Mesendoderm (in vitro differentiated cells): ENCODE measurements at regions not wholly inside any gene's neighbourhood (a gene's known extent, or its start where the extent isn't known, plus 50 kb on each side); places are given as distances from the start of the nearest gene placed in this dataset.

ENCODE experiments used
- DNase-seq: peaks from one replicate; pipeline ENCODE4 v3.0.0; 2013
- H2AK5ac ChIP-seq: 2 replicates; pipeline ENCODE4 v1.6.1; 2013; ENCODE audit warnings: low read length, inconsistent platforms
- H2BK120ac ChIP-seq: 2 replicates; pipeline ENCODE4 v1.6.1; 2013; ENCODE audit warnings: low read depth, mild to moderate bottlenecking, low read length, moderate library complexity, mixed read lengths
- H2BK15ac ChIP-seq: replicated peaks from 2 replicates; pipeline ENCODE4 v1.6.1; 2013; ENCODE audit warnings: low read depth, mild to moderate bottlenecking, moderate library complexity
- H2BK5ac ChIP-seq: 2 replicates; pipeline ENCODE4 v1.6.1; 2013; ENCODE audit warnings: low read length, inconsistent platforms
- H3K18ac ChIP-seq: 2 replicates; pipeline ENCODE4 v1.6.1; 2013; ENCODE audit warnings: mild to moderate bottlenecking, low read length, mixed read lengths
- H3K23ac ChIP-seq: one replicate; pipeline ENCODE4 v1.6.1; 2013; ENCODE audit warnings: low read length
- H3K27ac ChIP-seq: 2 replicates; pipeline ENCODE4 v1.5.1; 2013; ENCODE audit warnings: low read depth, mild to moderate bottlenecking, inconsistent platforms, low read length, moderate library complexity
- H3K27me3 ChIP-seq: 2 replicates; pipeline ENCODE4 v1.6.1; 2013; ENCODE audit warnings: low read length, control low read depth, mild to moderate bottlenecking, inconsistent platforms; ENCODE audit not compliant: insufficient read depth, poor library complexity
- H3K36me3 ChIP-seq: 2 replicates; pipeline ENCODE4 v1.6.1; 2013; ENCODE audit warnings: low read length, inconsistent platforms; ENCODE audit not compliant: control insufficient read depth, insufficient read depth
- H3K4ac ChIP-seq: one replicate; pipeline ENCODE4 v1.6.1; 2013; ENCODE audit warnings: low read depth, mild to moderate bottlenecking, low read length, moderate library complexity
- H3K4me1 ChIP-seq: 2 replicates; pipeline ENCODE4 v1.6.1; 2013; ENCODE audit warnings: low read depth, low read length, inconsistent platforms; ENCODE audit not compliant: control insufficient read depth
- H3K4me2 ChIP-seq: 2 replicates; pipeline ENCODE4 v1.6.1; 2013; ENCODE audit warnings: low read length
- H3K4me3 ChIP-seq: 2 replicates; pipeline ENCODE4 v1.5.1; 2013; ENCODE audit warnings: mild to moderate bottlenecking, low read length
- H3K56ac ChIP-seq: one replicate; pipeline ENCODE4 v1.6.1; 2013; ENCODE audit warnings: low read length
- H3K79me1 ChIP-seq: 2 replicates; pipeline ENCODE4 v1.6.1; 2013; ENCODE audit warnings: low read length, inconsistent platforms
- H3K79me2 ChIP-seq: 2 replicates; pipeline ENCODE4 v1.6.1; 2013; ENCODE audit warnings: mild to moderate bottlenecking, low read length; ENCODE audit not compliant: control insufficient read depth, insufficient read depth
- H3K9ac ChIP-seq: 2 replicates; pipeline ENCODE4 v1.6.1; 2013; ENCODE audit warnings: low read length, inconsistent platforms
- H4K5ac ChIP-seq: one replicate; pipeline ENCODE4 v1.6.1; 2013; ENCODE audit warnings: low read length
- H4K8ac ChIP-seq: one replicate; pipeline ENCODE4 v1.6.1; 2013; ENCODE audit warnings: low read depth, mild to moderate bottlenecking, control low read depth, low read length, moderate library complexity
- WGBS: extraction: QIAGEN DNeasy Blood & Tissue Kit; methylation state at CpG from one replicate; pipeline ENCODE4 v1.1.7; 2013; ENCODE audit warnings: low lambda C conversion rate, missing lambda C conversion rate; ENCODE audit not compliant: insufficient coverage; ENCODE audit errors: extremely low coverage; 5-methylcytosine and 5-hydroxymethylcytosine counted together

- Histone ChIP-seq H3K79me2 (no peaks in the 10 kb centered on the region), H3K4me2 (no peak overlapping the region), H4K5ac (no peak overlapping the region), H3K18ac (no peak overlapping the region), H2BK15ac (no peak overlapping the region), H3K56ac (no peak overlapping the region), H3K4ac (no peak overlapping the region), H3K79me1 (no peaks in the 10 kb centered on the region), H3K4me3 (no peak overlapping the region), H4K8ac (no peak overlapping the region), H3K23ac (no peak overlapping the region), H3K36me3 (no peaks in the 10 kb centered on the region), H2AK5ac (no peak overlapping the region), H2BK5ac (no peak overlapping the region), H3K4me1 (no peaks in the 10 kb centered on the region), H3K27me3 (no peaks in the 10 kb centered on the region), H3K9ac (no peak overlapping the region), H2BK120ac (no peak overlapping the region), H3K27ac (no peak overlapping the region)
- WGBS: no CpG with 5 or more reads among the region's 6 CpGs
- no peak for DNase-seq
Measured at GRCh38 chr13:81223778-81224177, 882.9 kb upstream of the SPRY2 start.

GRCh38 chr13:81211713-81212112 lies 870.8 kb upstream of the SPRY2 start:
- Histone ChIP-seq H3K9ac (no peak overlapping the region), H3K56ac (no peak overlapping the region), H3K4me3 (no peak overlapping the region), H2BK5ac (no peak overlapping the region), H3K79me1 (no peaks in the 10 kb centered on the region), H3K36me3 (no peaks in the 10 kb centered on the region), H3K4me1 (no peaks in the 10 kb centered on the region), H2BK120ac (no peak overlapping the region), H3K27me3 (no peaks in the 10 kb centered on the region), H3K27ac (no peak overlapping the region), H3K23ac (no peak overlapping the region), H3K4ac (no peak overlapping the region), H4K5ac (no peak overlapping the region), H3K18ac (no peak overlapping the region), H3K4me2 (no peak overlapping the region), H3K79me2 (no peaks in the 10 kb centered on the region), H4K8ac (no peak overlapping the region), H2BK15ac (no peak overlapping the region), H2AK5ac (no peak overlapping the region)
- DNase-seq: no peak
- WGBS: no CpG with 5 or more reads among the region's 2 CpGs

GRCh38 chr13:81207636-81208035 lies 866.7 kb upstream of the SPRY2 start:
- H3K79me1 ChIP-seq: no peaks in the 10 kb centered on the region
- H3K4me3 ChIP-seq: no peak overlapping the region
- no peak overlapping the region for H3K23ac ChIP-seq
- no CpG with 5 or more reads among the region's 3 CpGs for WGBS
- H3K27ac ChIP-seq: no peak overlapping the region
- no peak overlapping the region for H2BK15ac ChIP-seq
- H4K5ac ChIP-seq: no peak overlapping the region
- H3K4me2 ChIP-seq: no peak overlapping the region
- no peak overlapping the region for H4K8ac ChIP-seq
- no peaks in the 10 kb centered on the region for H3K4me1 ChIP-seq
- H3K27me3 ChIP-seq: no peaks in the 10 kb centered on the region
- H3K4ac ChIP-seq: no peak overlapping the region
- no peaks in the 10 kb centered on the region for H3K79me2 ChIP-seq
- no peak overlapping the region for H2BK5ac ChIP-seq
- DNase-seq: no peak
- H3K36me3 ChIP-seq: no peaks in the 10 kb centered on the region
- H2BK120ac ChIP-seq: no peak overlapping the region
- no peak overlapping the region for H3K56ac ChIP-seq
- H3K9ac ChIP-seq: no peak overlapping the region
- H3K18ac ChIP-seq: no peak overlapping the region
- H2AK5ac ChIP-seq: no peak overlapping the region

GRCh38 chr13:81207231-81207630 lies 866.3 kb upstream of the SPRY2 start:
- Histone ChIP-seq H2BK5ac (no peak overlapping the region), H3K27ac (no peak overlapping the region), H4K5ac (no peak overlapping the region), H3K9ac (no peak overlapping the region), H4K8ac (no peak overlapping the region), H2BK15ac (no peak overlapping the region), H3K4ac (no peak overlapping the region), H3K79me2 (no peaks in the 10 kb centered on the region), H3K23ac (no peak overlapping the region), H3K4me1 (no peaks in the 10 kb centered on the region), H3K18ac (no peak overlapping the region), H3K27me3 (no peaks in the 10 kb centered on the region), H3K36me3 (no peaks in the 10 kb centered on the region), H3K4me2 (no peak overlapping the region), H2AK5ac (no peak overlapping the region), H3K79me1 (no peaks in the 10 kb centered on the region), H2BK120ac (no peak overlapping the region), H3K4me3 (no peak overlapping the region), H3K56ac (no peak overlapping the region)
- no peak for DNase-seq

- H3K4ac ChIP-seq: no peak overlapping the region
- H4K5ac ChIP-seq: no peak overlapping the region
- no CpG with 5 or more reads among the region's 1 CpG for whole genome bisulfite sequencing
Measured at GRCh38 chr13:81203783-81204182, 862.9 kb upstream of the SPRY2 start.

GRCh38 chr13:81199956-81200355 lies 859.0 kb upstream of the SPRY2 start:
- Histone ChIP-seq H3K36me3 (no peaks in the 10 kb centered on the region), H4K5ac (no peak overlapping the region), H2BK15ac (no peak overlapping the region), H3K79me1 (no peaks in the 10 kb centered on the region), H3K4me3 (no peak overlapping the region), H2AK5ac (no peak overlapping the region), H4K8ac (no peak overlapping the region), H3K4me2 (no peak overlapping the region), H3K23ac (no peak overlapping the region), H3K27me3 (no peaks in the 10 kb centered on the region), H3K9ac (no peak overlapping the region), H3K4me1 (no peaks in the 10 kb centered on the region), H3K18ac (no peak overlapping the region), H3K27ac (no peak overlapping the region), H2BK5ac (no peak overlapping the region), H2BK120ac (no peak overlapping the region), H3K79me2 (no peaks in the 10 kb centered on the region), H3K4ac (no peak overlapping the region), H3K56ac (no peak overlapping the region)
- no CpG with 5 or more reads among the region's 4 CpGs for WGBS
- no peak for DNase-seq

More at GRCh38 chr13:81203783-81204182, 862.9 kb upstream of the SPRY2 start:
- H3K23ac ChIP-seq: no peak overlapping the region
- H2BK120ac ChIP-seq: no peak overlapping the region
- no peak overlapping the region for H2BK15ac ChIP-seq
- DNase-seq: no peak
- H3K36me3 ChIP-seq: no peaks in the 10 kb centered on the region
- H3K9ac ChIP-seq: no peak overlapping the region
- H3K79me2 ChIP-seq: no peaks in the 10 kb centered on the region
- H3K4me2 ChIP-seq: no peak overlapping the region
- H3K27me3 ChIP-seq: no peaks in the 10 kb centered on the region
- H2BK5ac ChIP-seq: no peak overlapping the region
- H3K4me1 ChIP-seq: no peaks in the 10 kb centered on the region
- H3K27ac ChIP-seq: no peak overlapping the region
- no peak overlapping the region for H2AK5ac ChIP-seq
- H3K79me1 ChIP-seq: no peaks in the 10 kb centered on the region
- no peak overlapping the region for H4K8ac ChIP-seq
- no peak overlapping the region for H3K4me3 ChIP-seq
- H3K56ac ChIP-seq: no peak overlapping the region
- no peak overlapping the region for H3K18ac ChIP-seq
